GM23338 (cell line): ENCODE measurements at regions not wholly inside any gene's neighbourhood (a gene's known extent, or its start where the extent isn't known, plus 50 kb on each side); places are given as distances from the start of the nearest gene placed in this dataset.

Source experiments
- ATAC-seq: fragments of 200-7000 bp; cut with Tn5 transposase; 3 replicates; pipeline ENCODE4 v1.9.1; 2020
- DNase-seq: peaks from one replicate; pipeline ENCODE4 v3.0.0-alpha.2; 2015; ENCODE audit warnings: low spot score
- H2AFZ ChIP-seq: fragments of 200-600 bp; sonication (generic); 2 replicates; pipeline ENCODE4 v1.8.0; 2016; ENCODE audit warnings: antibody characterized with exemption, mild to moderate bottlenecking, moderate library complexity
- H3F3A ChIP-seq: fragments of 200-600 bp; sonication (generic); replicated peaks from 2 replicates; pipeline ENCODE4 v1.8.0; 2017; ENCODE audit warnings: antibody characterized with exemption, mixed run types, low read depth
- H3K27ac ChIP-seq: fragments of 200-600 bp; sonication (generic); 2 replicates; pipeline ENCODE4 v1.6.1; 2016; ENCODE audit warnings: low read depth
- H3K27me3 ChIP-seq: fragments of 200-600 bp; sonication (generic); 2 replicates; pipeline ENCODE4 v1.8.0; 2016; ENCODE audit warnings: mild to moderate bottlenecking, mixed run types, moderate library complexity; ENCODE audit not compliant: insufficient read depth
- H3K36me3 ChIP-seq: fragments of 200-600 bp; sonication (generic); 2 replicates; pipeline ENCODE4 v1.8.0; 2016; ENCODE audit warnings: mild to moderate bottlenecking; ENCODE audit not compliant: insufficient read depth
- H3K4me1 ChIP-seq: fragments of 200-600 bp; sonication (generic); 2 replicates; pipeline ENCODE4 v1.8.0; 2016; ENCODE audit warnings: mild to moderate bottlenecking, moderate library complexity; ENCODE audit not compliant: insufficient read depth
- H3K4me2 ChIP-seq: fragments of 200-600 bp; sonication (generic); 2 replicates; pipeline ENCODE4 v1.7.1; 2017; ENCODE audit warnings: mixed run types
- H3K4me3 ChIP-seq: fragments of 200-600 bp; sonication (generic); 2 replicates; pipeline ENCODE4 v1.6.1; 2016; ENCODE audit warnings: mixed run types
- H3K79me2 ChIP-seq: fragments of 200-600 bp; sonication (generic); replicated peaks from 2 replicates; pipeline ENCODE4 v1.8.0; 2017; ENCODE audit warnings: mild to moderate bottlenecking; ENCODE audit not compliant: insufficient read depth
- H3K9me2 ChIP-seq: fragments of 200-600 bp; sonication (generic); 2 replicates; pipeline ENCODE4 v1.8.0; 2017; ENCODE audit not compliant: insufficient read depth
- H4K20me1 ChIP-seq: fragments of 200-600 bp; sonication (generic); replicated peaks from 2 replicates; pipeline ENCODE4 v1.8.0; 2017; ENCODE audit warnings: mild to moderate bottlenecking; ENCODE audit not compliant: insufficient read depth
- H3K27ac Mint-ChIP-seq: 2 replicates; pipeline ENCODE4 v1.8.0; 2020; ENCODE audit warnings: inconsistent platforms, mild to moderate bottlenecking, moderate library complexity, mixed read lengths
- H3K27me3 Mint-ChIP-seq: 3 replicates; pipeline ENCODE4 v1.8.0; 2022; ENCODE audit warnings: low read depth, mild to moderate bottlenecking, moderate library complexity, mixed read lengths, inconsistent platforms; ENCODE audit not compliant: insufficient read depth, poor library complexity
- H3K36me3 Mint-ChIP-seq: 3 replicates; pipeline ENCODE4 v1.8.0; 2021; ENCODE audit warnings: low read depth, mild to moderate bottlenecking, inconsistent platforms, moderate library complexity, mixed read lengths
- H3K4me1 Mint-ChIP-seq: 3 replicates; pipeline ENCODE4 v1.8.0; 2020; ENCODE audit warnings: mild to moderate bottlenecking, inconsistent platforms, mixed read lengths
- H3K4me3 Mint-ChIP-seq: 3 replicates; pipeline ENCODE4 v1.8.0; 2021; ENCODE audit warnings: moderate library complexity, mild to moderate bottlenecking, inconsistent platforms, mixed read lengths
- H3K9me3 Mint-ChIP-seq: 3 replicates; pipeline ENCODE4 v1.8.0; 2020; ENCODE audit warnings: moderate library complexity, mild to moderate bottlenecking, inconsistent platforms, mixed read lengths
- CREB1 ChIP-seq: fragments of 250-450 bp; sonication (Bioruptor Pico); IDR thresholded peaks from 2 replicates; pipeline ENCODE4 v1.5.0; 2020; ENCODE audit warnings: low read depth, mild to moderate bottlenecking, moderate library complexity
- CTCF ChIP-seq, 2 experiments: fragments of 200-600 bp in 1 of 2; sonication (generic) in 1 of 2; conservative IDR thresholded peaks; 2 replicates each; pipeline versions ENCODE4 v1.5.1 to v1.6.1; 2016 to 2017; ENCODE audit warnings: antibody characterized with exemption in 2 of 2, low read depth in 2 of 2, mild to moderate bottlenecking in 2 of 2, moderate library complexity in 1 of 2
- JUNB ChIP-seq: IDR thresholded peaks from one replicate; pipeline ENCODE4 v1.6.1; 2016; ENCODE audit warnings: antibody characterized with exemption; ENCODE audit not compliant: unreplicated experiment
- POLR2AphosphoS5 ChIP-seq: IDR thresholded peaks from 2 replicates; pipeline ENCODE4 v1.6.1; 2016; ENCODE audit warnings: antibody characterized with exemption, low read depth
- STAT1 ChIP-seq: IDR thresholded peaks from one replicate; pipeline ENCODE4 v1.6.1; 2016; ENCODE audit warnings: antibody characterized with exemption; ENCODE audit not compliant: unreplicated experiment
- ZNF331 ChIP-seq: fragments of 250-450 bp; sonication (Bioruptor Pico); IDR thresholded peaks from 2 replicates; pipeline ENCODE4 v1.5.0; 2020; ENCODE audit warnings: low read depth, mild to moderate bottlenecking, moderate library complexity
- ZNF462 ChIP-seq: fragments of 250-450 bp; sonication (Bioruptor Pico); IDR thresholded peaks from 2 replicates; pipeline ENCODE4 v1.5.0; 2020; ENCODE audit warnings: mild to moderate bottlenecking, moderate library complexity

- TF ChIP-seq STAT1 (no peak), POLR2AphosphoS5 (no peak), ZNF331 (CRISPR knock-in tag) (no peak), CTCF (conservative IDR thresholded peaks at IDR 0.05; ENCODE audit: low read depth in 2 of 2) (no peak), ZNF462 (CRISPR knock-in tag) (no peak), CREB1 (no peak), JUNB (no peak)
- peaks cover 4% of the 10 kb centered on the region for H3K36me3 Mint-ChIP-seq
- DNase-seq: no peak
- H4K20me1 ChIP-seq: no peaks in the 10 kb centered on the region
- no peak overlapping the region for H3K27ac ChIP-seq
- no peak overlapping the region for H3K27ac Mint-ChIP-seq
- no peaks in the 10 kb centered on the region for H3K27me3 ChIP-seq
- no peaks in the 10 kb centered on the region for H3K4me1 ChIP-seq
- no peaks in the 10 kb centered on the region for H3K27me3 Mint-ChIP-seq
- H3K79me2 ChIP-seq: no peaks in the 10 kb centered on the region
- H3K9me2 ChIP-seq: no peaks in the 10 kb centered on the region
- peaks cover 4% of the 10 kb centered on the region; the same call in 2 of the 3 replicates for H3K9me3 Mint-ChIP-seq
- H2AFZ ChIP-seq: no peak overlapping the region
- no peak for ATAC-seq
- H3K4me3 ChIP-seq: no peak overlapping the region
- no peak overlapping the region for H3K4me3 Mint-ChIP-seq
- no peak overlapping the region for H3K4me2 ChIP-seq
- H3K4me1 Mint-ChIP-seq: no peaks in the 10 kb centered on the region
- H3K36me3 ChIP-seq: no peaks in the 10 kb centered on the region
- no peaks in the 10 kb centered on the region for H3F3A ChIP-seq
Measured at GRCh38 chr11:104476454-104476853, 312.5 kb upstream of the PDGFD start.
